Small intestine (tissue), 7 donors: ENCODE measurements at regions not wholly inside any gene's neighbourhood (a gene's known extent, or its start where the extent isn't known, plus 50 kb on each side); places are given as distances from the start of the nearest gene placed in this dataset.

ENCODE experiments used
- DNase-seq, 2 donors: peaks; one replicate each; pipeline versions ENCODE4 v3.0.0 to v3.0.0-alpha.2; 2013
- FAIRE-seq: peaks from 2 replicates; lab custom pipeline; 2012; peaks lifted over from hg19 to GRCh38; lab: Jason Lieb, UNC
- H3K27ac ChIP-seq, 3 donors: one replicate each; pipeline ENCODE4 v1.5.1; 2013; ENCODE audit warnings: low read length in 2 of 3, mild to moderate bottlenecking in 2 of 3, control low read depth in 1 of 3, inconsistent platforms in 1 of 3, low read depth in 1 of 3, moderate library complexity in 1 of 3
- H3K27me3 ChIP-seq, 3 donors: one replicate each; pipeline ENCODE4 v1.6.1; 2013; ENCODE audit warnings: low read length in 3 of 3, inconsistent platforms in 1 of 3; ENCODE audit not compliant: control insufficient read depth in 3 of 3, insufficient read depth in 3 of 3
- H3K36me3 ChIP-seq, 3 donors: one replicate each; pipeline ENCODE4 v1.6.1; 2013; ENCODE audit warnings: low read length in 3 of 3, inconsistent platforms in 1 of 3, low read depth in 1 of 3, mild to moderate bottlenecking in 1 of 3, moderate library complexity in 1 of 3; ENCODE audit not compliant: control insufficient read depth in 3 of 3, insufficient read depth in 2 of 3
- H3K4me1 ChIP-seq, 3 donors: one replicate each; pipeline ENCODE4 v1.6.1; 2013; ENCODE audit warnings: low read length in 2 of 3, inconsistent platforms in 1 of 3, low read depth in 1 of 3, mild to moderate bottlenecking in 1 of 3, moderate library complexity in 1 of 3; ENCODE audit not compliant: control insufficient read depth in 3 of 3, insufficient read depth in 2 of 3
- H3K4me3 ChIP-seq, 3 donors: one replicate each; pipeline ENCODE4 v1.5.1; 2013; ENCODE audit warnings: low read length in 3 of 3, control low read depth in 1 of 3, inconsistent platforms in 1 of 3, low read depth in 1 of 3, mild to moderate bottlenecking in 1 of 3, moderate library complexity in 1 of 3
- H3K9me3 ChIP-seq, 2 donors: one replicate each; pipeline ENCODE4 v1.6.1; 2013; ENCODE audit warnings: low read depth in 1 of 2, low read length in 1 of 2; ENCODE audit not compliant: control insufficient read depth in 2 of 2, insufficient read depth in 1 of 2
- whole genome bisulfite sequencing, 3 donors: extraction: QIAGEN DNeasy Blood & Tissue Kit; methylation state at CpG; one replicate each; pipeline ENCODE4 v1.1.7; 2013; 5-methylcytosine and 5-hydroxymethylcytosine counted together
- donor health status: healthy with polysubstance abuse.
- donor health status: control.
- donor health status: control.
- donor health status: Bipolar disorder and iron deficiency.
- donor health status: healthy.

- no peak overlapping the region for H3K4me3 ChIP-seq
- WGBS, 3 donors, result 70 to 82% (median 77%) methylated on average over 1 of the region's 1 CpG
- H3K27ac ChIP-seq, result no peak overlapping the region
- no peaks in the 10 kb centered on the region for H3K27me3 ChIP-seq
- no peak for FAIRE-seq
- no peaks in the 10 kb centered on the region for H3K9me3 ChIP-seq
- DNase-seq, result no peak
- no peaks in the 10 kb centered on the region for H3K36me3 ChIP-seq
- H3K4me1 ChIP-seq, result peaks cover 0 to 29% (median 0%) of the 10 kb centered on the region in 3 donors
Measured at GRCh38 chr1:209434066-209434465, 149.4 kb upstream of the CAMK1G start.

DNA sequence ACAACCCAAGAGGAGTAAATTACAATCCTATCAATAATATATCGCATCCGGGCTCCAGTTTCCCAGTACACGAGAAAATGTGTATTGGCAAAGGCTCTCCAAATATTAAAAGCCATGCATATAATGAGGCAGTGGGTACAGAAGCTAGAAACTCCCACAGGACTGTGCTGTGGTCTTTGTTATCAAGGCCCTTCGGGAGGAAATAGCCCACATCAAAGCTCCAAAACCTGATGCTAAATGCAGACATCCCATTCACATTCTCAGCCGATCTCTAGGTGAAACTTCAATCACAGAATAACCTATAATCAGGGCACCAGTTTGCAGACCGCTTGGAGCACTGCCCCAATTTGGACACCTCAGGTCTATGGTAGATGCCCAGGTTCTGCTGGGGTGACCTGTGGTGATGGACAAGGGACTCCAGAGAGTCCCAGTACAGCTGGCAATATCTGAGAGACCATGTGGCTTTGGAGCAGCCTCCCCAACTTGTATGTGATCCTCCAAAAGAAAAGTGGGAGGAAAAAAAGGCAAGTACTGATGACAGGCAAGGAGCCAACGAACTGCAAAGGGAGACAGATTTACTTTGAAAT lies 148.8 kb upstream of the CAMK1G start:
- Histone ChIP-seq H3K27me3 (no peaks in the 10 kb centered on the region), H3K27ac (no peak overlapping the region), H3K9me3 (no peaks in the 10 kb centered on the region), H3K4me3 (no peak overlapping the region), H3K36me3 (no peaks in the 10 kb centered on the region), H3K4me1 (peaks cover 0 to 27% (median 0%) of the 10 kb centered on the region in 3 donors)
- 66 to 74% (median 67%) methylated on average over 7 of the region's 7 CpGs for WGBS, 3 donors
- FAIRE-seq, result no peak
- DNase-seq, result no peak

GRCh38 chr1:209435654-209436566 lies 147.6 kb upstream of the CAMK1G start:
- H3K36me3 ChIP-seq, result no peaks in the 10 kb centered on the region
- H3K4me3 ChIP-seq, result no peak overlapping the region
- DNase-seq, result peak; percentile 29 to 74
- H3K4me1 ChIP-seq, result peaks cover 0 to 15% (median 0%) of the 10 kb centered on the region in 3 donors
- 35 to 36% (median 35%) methylated on average over 6 of the region's 6 CpGs for WGBS, 3 donors
- H3K9me3 ChIP-seq, result peaks cover 0 to 2% of the 10 kb centered on the region in 2 donors
- FAIRE-seq, result no peak
- no peaks in the 10 kb centered on the region for H3K27me3 ChIP-seq
- no peak overlapping the region for H3K27ac ChIP-seq

DNA sequence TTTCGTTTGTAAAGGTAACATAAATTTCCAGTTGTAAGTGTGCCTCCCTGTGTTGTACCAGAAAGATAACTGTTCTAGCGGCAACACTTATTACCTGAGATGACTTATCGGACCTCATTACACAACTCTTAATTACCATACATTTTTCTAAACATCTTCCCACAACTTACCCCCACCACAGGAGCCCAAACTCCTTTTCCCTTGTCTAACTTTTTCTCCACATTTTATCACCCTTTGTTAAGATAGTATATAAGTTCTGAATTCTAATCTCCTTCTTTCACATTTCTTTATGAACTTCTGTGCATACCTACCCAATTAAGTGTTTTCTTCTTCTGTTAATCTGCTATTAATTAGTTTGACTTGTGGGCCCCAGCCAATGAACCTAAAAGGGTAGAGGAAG lies 143.7 kb upstream of the CAMK1G start:
- WGBS, 3 donors, result 81 to 91% (median 87%) methylated on average over 3 of the region's 3 CpGs
- FAIRE-seq, result no peak
- no peak for DNase-seq

DNA sequence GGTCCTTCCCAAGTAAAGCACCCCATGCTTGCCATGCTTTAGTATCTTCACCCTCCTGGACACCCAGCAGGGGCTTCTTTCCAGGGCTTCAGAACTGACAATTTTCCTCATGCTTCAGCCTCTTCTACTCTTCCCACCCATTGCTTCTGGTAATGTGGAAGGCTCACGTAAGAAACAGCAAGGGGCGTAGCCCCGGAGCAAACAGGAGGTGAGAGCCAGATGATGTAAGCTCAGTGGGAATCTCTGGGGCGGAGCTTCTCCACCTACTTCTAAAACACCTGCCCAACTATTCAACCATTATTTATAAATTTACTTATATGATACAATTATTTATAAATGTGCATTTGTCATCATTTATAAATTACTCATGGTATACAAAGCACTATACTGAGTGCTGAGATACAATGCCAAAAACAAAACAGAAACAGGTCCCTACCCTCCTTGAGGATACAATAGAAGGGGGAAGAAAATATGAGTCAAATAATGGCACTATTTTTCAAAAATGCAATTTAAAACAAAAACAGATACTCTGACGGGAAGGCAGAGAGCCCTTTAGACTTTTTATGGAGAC lies 140.1 kb upstream of the CAMK1G start:
- Histone ChIP-seq H3K27me3 (no peaks in the 10 kb centered on the region), H3K27ac (no peak overlapping the region), H3K4me1 (peaks cover 0 to 2% (median 0%) of the 10 kb centered on the region in 3 donors), H3K4me3 (no peak overlapping the region), H3K36me3 (no peaks in the 10 kb centered on the region), H3K9me3 (peaks cover 0 to 2% of the 10 kb centered on the region in 2 donors)
- DNase-seq (no peak), FAIRE-seq (no peak)
- 43 to 69% (median 49%) methylated on average over 5 of the region's 5 CpGs for WGBS, 3 donors

More for the DNA sequence above, 143.7 kb upstream of the CAMK1G start:
- Histone ChIP-seq H3K4me3 (no peak overlapping the region), H3K36me3 (no peaks in the 10 kb centered on the region), H3K4me1 (peaks cover 0 to 2% (median 0%) of the 10 kb centered on the region in 3 donors), H3K27ac (no peak overlapping the region), H3K27me3 (no peaks in the 10 kb centered on the region), H3K9me3 (peaks cover 0 to 2% of the 10 kb centered on the region in 2 donors)

DNA sequence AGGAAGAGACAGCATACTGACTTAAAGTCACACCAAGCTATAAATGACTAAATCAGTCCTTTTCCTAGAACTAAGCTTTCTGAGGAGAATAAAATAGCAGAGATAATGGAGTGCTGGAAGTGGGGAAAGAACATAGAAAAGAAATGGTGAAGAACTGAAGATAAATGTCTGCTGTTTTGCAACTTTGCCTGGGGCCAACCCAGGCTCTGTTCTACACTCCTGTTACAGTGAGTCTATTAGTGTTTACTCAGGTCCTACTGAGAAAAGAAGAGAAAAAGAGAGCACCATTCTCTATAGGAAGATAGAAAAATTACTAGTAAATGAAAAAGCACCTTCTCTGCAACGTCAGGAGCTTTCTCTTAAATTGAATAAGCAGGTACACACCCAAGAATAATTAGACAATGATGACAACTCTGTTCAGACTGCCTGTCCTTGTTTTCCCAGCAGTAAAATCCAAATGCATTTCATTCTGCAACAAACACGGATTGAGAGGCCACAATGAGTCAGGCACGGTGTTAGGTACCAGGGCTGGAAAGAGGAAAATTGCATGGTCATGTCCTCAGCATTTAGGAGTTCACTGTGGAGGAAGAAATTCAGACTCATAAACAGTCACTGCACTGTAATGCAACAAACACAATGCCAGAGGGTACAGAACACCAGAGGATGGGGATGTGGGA lies 139.4 kb upstream of the CAMK1G start:
- H3K27ac ChIP-seq, result no peak overlapping the region
- no peaks in the 10 kb centered on the region for H3K36me3 ChIP-seq
- no peak overlapping the region for H3K4me3 ChIP-seq
- DNase-seq (no peak), FAIRE-seq (no peak)
- WGBS, 3 donors, result 45 to 59% (median 55%) methylated on average over 3 of the region's 3 CpGs
- H3K27me3 ChIP-seq, result no peaks in the 10 kb centered on the region
- peaks cover 0 to 2% (median 0%) of the 10 kb centered on the region in 3 donors for H3K4me1 ChIP-seq
- peaks cover 0 to 2% of the 10 kb centered on the region in 2 donors for H3K9me3 ChIP-seq

DNA sequence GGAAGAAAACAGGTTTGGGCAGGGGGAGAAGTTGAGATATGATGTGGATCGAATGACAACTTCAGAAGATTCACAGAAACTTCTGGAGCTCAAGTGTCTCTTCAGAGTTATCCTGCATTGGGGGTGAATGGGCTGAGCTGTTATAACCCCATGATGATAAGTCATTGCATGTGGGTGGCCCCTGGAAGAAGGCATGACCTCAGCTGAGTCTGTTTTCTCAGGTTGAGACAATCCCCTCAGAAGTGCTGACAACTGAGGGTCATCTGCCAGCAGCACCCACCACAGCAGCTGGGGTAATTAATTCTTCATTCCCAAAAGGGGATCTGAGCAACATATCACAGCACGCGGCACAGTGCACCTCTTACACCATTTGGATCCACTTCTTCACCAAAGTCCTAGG lies 138.6 kb upstream of the CAMK1G start:
- Histone ChIP-seq H3K9me3 (peaks cover 0 to 2% of the 10 kb centered on the region in 2 donors), H3K4me1 (peaks cover 0 to 2% (median 0%) of the 10 kb centered on the region in 3 donors), H3K27me3 (no peaks in the 10 kb centered on the region), H3K36me3 (no peaks in the 10 kb centered on the region), H3K4me3 (no peak overlapping the region), H3K27ac (no peak overlapping the region)
- FAIRE-seq (no peak), DNase-seq (no peak)
- 80 to 85% (median 82%) methylated on average over 3 of the region's 3 CpGs for WGBS, 3 donors

DNA sequence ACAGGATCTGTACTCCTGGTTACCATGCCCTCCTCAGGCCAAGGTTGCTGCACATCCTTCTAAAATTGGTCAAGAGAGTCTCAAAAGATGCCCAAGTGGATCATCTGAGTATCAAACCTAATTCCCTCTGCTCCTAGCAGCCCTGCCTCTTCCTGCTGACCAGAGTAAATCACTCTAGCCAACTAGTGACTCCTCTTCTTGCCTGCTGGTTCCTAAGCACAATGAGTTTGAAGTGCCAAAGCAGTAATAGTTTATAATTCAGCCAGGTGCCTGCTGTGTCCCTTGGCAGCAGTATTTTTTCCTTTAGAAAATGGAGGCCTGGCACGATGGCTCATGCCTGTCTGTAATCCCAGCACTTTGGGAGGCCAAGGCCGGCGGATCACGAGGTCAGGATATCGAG lies 137.9 kb upstream of the CAMK1G start:
- FAIRE-seq (no peak), DNase-seq (no peak)
- H3K36me3 ChIP-seq, result no peaks in the 10 kb centered on the region
- peaks cover 0 to 2% (median 0%) of the 10 kb centered on the region in 3 donors for H3K4me1 ChIP-seq
- WGBS, 3 donors, result 87 to 93% (median 91%) methylated on average over 5 of the region's 5 CpGs
- no peak overlapping the region for H3K4me3 ChIP-seq
- H3K9me3 ChIP-seq, result no peaks in the 10 kb centered on the region
- H3K27ac ChIP-seq, result no peak overlapping the region
- no peaks in the 10 kb centered on the region for H3K27me3 ChIP-seq
